ENCODE measurements at regions not wholly inside any gene's neighbourhood (a gene's known extent, or its start where the extent isn't known, plus 50 kb on each side); places are given as distances from the start of the nearest gene placed in this dataset.
"Not testable (repeated sequence)": the region's sequence is repeated elsewhere in the genome, so short reads cannot be mapped to it uniquely, and the experiment has no call there.

DNA sequence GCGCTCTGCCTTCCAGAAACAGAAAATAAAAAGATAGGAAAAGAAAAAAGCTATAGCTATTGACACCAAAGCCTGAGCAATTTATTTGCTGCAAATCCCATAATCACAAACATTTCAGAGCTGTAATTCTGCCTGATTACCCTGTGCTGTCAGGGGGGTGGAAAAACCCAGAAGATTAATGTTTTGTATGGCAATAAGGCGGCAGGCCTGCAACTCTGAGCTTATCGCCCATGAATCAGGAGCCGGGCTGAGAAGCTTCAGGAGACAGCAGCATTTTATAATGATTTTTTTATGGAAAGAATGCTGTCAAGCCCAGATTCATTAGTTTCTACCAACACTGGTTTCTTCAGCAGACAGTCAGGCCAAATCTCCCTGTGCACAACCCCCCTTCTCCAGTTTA is 82.6 kb upstream of the TMEM164 start:
- DNase-seq (no peak), ATAC-seq (ENCODE audit: poor library complexity) (no peak)
- intact Hi-C loops (cut with DNase I) = no loop called here

DNA sequence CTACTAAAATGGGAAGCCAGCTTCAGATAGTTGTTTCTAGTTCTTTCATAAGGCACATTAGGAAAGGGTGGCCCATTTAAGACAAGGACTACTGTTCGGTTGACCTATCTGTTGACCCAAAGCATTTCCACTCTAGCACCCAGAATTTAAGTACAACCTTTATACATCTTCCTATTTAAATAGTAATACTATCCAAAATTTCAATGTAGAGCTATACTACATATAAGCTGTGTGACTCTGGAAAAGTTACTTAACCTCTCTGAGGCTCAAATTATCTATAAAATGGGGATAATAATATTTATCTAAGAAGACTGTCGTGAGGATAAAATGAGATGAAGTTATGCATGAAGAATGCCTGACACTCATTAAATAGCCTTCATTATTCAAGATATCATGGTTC is 82.0 kb upstream of the TMEM164 start:
- intact Hi-C loops (cut with DNase I) = no loop called here
- DNase-seq (no peak), ATAC-seq (ENCODE audit: poor library complexity) (no peak)

- ATAC-seq (ENCODE audit: poor library complexity) (no peak), DNase-seq (no peak)
- intact Hi-C loops (cut with DNase I) = no loop called here
Measured at GRCh38 chrX:109922190-109922589, 80.7 kb upstream of the TMEM164 start.

DNA sequence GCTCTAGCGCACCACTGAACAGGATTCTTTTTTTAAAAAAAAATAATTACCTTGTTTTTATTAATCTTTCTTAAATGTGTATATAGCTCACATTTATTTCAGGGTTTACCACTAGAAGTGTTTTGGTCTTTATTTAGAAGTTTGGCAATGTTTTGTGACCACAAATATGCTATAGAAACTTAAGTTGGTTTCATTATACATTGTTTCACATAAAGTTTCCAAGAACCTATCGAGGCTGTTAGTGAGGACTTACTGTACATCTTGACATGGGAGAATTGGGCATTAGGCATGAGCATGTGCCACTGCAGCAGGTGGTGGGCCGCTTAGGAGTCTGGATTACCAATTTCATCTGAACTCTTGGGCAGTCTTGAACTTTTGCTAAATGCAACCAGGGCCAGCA is 77.9 kb upstream of the TMEM164 start:
- DNase-seq; intact Hi-C loops (cut with DNase I); ATAC-seq (ENCODE audit: poor library complexity): not testable (repeated sequence)

DNA sequence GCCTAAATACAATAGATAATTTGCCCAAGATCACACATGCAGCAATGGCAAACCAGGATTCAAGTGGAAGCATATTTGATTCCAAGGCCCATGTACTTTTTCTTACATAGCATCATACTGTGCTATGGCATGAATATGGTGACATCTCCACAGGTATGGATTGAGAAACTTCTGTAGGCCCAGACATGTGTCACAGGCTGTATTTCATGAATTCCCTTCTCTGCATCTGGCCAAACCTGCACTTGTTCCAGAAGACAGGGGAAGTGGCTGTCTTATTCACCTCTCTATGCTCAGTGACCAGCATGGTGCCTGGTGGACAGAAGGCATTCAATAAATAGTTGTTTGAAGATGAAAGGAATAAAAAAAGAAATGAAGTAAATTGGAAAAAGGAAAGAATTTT is 77.3 kb upstream of the TMEM164 start:
- ATAC-seq (ENCODE audit: poor library complexity) (no peak), DNase-seq (no peak)
- intact Hi-C loops (cut with DNase I) = no loop called here

- ATAC-seq (ENCODE audit: poor library complexity) (peak; percentile 50), DNase-seq (no peak)
- intact Hi-C loops (cut with DNase I) = no loop called here
Measured at GRCh38 chrX:109926118-109926517, 76.8 kb upstream of the TMEM164 start.

DNA sequence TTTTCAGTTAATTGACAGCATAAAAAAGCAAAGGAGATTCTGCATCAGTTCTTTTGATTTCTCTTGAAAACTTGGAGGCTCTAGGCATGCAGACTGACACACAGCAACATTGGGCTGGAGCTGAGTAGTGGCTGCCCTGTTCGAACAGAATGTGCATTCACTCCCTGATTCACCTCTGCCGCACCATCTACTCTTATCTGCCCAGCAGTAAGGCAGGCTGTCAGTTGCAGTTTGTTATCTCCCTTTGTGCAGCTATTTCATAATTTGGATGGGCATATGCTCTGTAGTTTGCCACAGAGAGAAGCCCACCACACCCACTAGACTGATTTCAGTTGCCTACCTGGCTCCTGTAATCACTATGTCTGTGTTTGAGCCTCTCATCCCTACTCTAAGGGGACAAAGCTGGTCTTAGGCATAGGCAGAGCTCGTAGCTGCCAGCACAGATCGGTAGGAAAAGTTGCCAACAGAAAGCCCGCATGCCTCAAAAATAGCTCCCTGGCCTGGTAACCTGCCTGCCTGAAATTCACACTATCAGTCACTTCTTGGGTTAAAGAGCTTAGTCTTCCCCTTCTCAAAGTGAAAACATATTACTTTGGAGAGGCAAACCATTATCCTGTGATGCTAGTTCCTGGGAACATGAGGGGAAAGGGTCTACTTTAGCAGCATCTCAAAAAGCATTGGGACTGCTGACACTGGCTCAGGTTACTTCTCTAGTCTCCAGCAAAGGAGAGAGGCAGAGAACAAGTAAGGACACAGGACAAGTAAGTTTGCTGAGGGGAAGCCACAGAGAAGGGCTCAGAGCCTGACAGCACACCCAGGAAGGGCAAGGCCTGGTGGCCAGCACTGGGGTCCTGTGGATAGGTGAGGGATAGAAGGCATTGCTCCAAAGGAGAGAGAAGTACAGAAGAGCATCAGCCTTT is 75.9 kb upstream of the TMEM164 start:
- intact Hi-C loops (cut with DNase I) = no loop called here
- DNase-seq = no peak
- ATAC-seq (ENCODE audit: poor library complexity) = peak; percentile 82

DNA sequence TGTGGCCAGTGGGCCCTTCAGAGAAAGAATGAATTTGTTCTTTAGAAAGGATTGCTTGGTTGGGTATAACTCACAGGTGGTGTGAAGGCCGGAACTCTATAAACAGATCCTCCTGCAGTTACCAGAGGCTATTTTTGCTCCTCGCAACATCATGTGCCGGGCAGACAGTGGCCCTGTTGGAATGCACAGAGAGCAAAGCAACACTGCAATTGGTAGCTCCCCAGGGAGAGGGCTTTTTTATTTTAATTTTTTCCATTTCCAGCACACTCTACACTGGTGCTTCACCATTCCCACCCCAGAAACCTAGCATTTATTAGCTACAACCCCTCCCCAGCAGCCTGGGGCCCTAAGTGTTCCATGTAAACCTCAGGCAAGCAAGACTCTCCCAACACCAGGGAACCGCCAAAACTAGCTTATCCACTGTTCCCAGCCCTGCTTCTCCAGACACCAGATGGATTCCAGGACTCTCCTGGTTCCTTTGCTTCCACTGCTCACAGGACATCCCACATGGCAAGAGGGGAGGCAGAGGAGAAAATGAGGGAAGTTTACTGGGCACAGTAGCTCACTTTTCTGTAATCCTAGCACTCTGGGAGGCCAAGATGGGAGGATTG is 75.1 kb upstream of the TMEM164 start:
- DNase-seq (peak; percentile 39), ATAC-seq (ENCODE audit: poor library complexity) (peak; percentile 91)
- intact Hi-C loops (cut with DNase I) = no loop called here

DNA sequence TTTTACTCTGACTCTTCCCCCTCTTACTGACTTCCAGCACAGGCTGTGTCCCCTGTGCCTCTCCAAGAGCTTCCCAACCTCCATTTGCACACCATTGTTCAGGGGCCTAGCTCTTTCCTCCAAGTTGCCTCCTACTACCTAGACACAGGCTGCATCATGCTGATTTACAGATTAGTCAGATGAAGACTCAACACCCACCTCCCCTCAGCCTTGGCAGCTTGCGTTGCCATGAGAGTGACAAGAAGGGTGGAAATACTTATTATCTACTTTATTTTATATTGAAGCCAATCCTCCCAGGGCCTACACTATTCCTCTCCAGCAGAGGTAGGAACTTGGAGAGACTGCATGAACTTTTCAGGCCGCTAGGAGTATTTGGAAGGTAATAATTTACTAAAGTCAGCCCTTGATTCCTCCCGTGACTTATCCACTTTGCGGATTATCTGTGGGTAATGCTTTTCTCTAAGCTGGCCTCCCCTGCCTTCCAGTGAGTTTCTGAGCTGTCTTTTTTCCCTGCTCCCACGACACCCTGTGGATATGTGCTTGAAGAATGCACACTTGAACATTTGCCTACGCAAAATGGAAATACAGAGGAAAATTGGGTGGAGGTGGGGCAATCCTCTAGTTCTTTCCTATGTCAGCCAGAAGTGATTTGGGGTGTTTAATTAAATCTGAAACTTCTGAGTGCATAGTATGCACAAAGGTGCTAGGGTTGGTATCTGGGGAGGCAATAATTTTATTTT is 74.1 kb upstream of the TMEM164 start:
- intact Hi-C loops (cut with DNase I) = no loop called here
- no peak for ATAC-seq (ENCODE audit: poor library complexity)

DNA sequence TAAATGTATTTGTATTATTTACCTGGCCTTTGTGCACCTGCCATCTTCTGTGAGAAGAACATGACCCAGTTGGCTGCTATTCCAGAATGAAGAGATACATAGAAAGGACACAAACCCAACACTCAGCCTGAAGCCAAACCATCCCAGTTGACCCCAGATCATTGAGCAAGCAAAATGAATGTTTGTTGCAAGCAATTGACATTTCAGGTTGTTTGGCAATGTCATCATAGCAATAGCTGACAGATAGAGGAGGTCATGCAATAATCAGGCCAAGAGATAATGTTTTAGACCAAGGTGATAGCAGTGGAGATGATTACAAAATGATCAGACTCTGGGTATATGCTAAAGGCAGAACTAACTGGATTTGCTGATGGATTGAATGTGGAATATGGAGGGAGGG is 71.2 kb upstream of the TMEM164 start:
- intact Hi-C loops (cut with DNase I) = no loop called here
- ATAC-seq (ENCODE audit: poor library complexity) = no peak
- DNase-seq = no peak

More for the DNA sequence above, 74.1 kb upstream of the TMEM164 start:
- no peak for DNase-seq

- no peak for DNase-seq
- ATAC-seq (ENCODE audit: poor library complexity) = peak; percentile 58
- intact Hi-C loops (cut with DNase I) = no loop called here
Measured at GRCh38 chrX:109934434-109934833, 68.5 kb upstream of the TMEM164 start.

DNA sequence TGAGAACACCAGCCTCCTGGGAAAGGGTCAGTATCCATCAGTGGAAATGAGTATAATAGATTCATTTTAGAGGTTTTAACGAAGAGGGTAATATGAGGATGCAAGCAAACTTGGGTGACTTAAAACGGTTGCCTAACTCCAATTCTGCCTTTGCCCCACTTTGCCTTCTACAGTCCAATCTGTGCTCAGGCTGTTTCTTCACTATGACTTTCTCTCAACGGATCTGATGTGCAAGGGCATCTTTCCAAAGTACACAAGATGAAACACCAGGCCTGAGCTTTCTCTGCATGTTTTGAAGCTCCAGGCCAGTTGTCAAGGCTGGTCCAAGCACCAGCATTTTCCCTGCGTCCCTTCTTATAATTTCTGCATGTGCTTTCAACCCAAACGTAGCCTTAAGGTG is 68.0 kb upstream of the TMEM164 start:
- intact Hi-C loops (cut with DNase I) = no loop called here
- DNase-seq (no peak), ATAC-seq (ENCODE audit: poor library complexity) (peak; percentile 60)

- DNase-seq (no peak), ATAC-seq (ENCODE audit: poor library complexity) (no peak)
- intact Hi-C loops (cut with DNase I) = no loop called here
Measured at GRCh38 chrX:109936114-109936513, 66.8 kb upstream of the TMEM164 start.

- intact Hi-C loops (cut with DNase I) = no loop called here
- ATAC-seq (ENCODE audit: poor library complexity) (no peak), DNase-seq (no peak)
Measured at GRCh38 chrX:109936598-109936997, 66.3 kb upstream of the TMEM164 start.

- ATAC-seq (ENCODE audit: poor library complexity) = no peak
Measured at GRCh38 chrX:109939498-109939897, 63.4 kb upstream of the TMEM164 start.

GRCh38 chrX:109940411-109940810 is 62.5 kb upstream of the TMEM164 start:
- intact Hi-C loops (cut with DNase I) = no loop called here
- DNase-seq (no peak), ATAC-seq (ENCODE audit: poor library complexity) (no peak)

More at GRCh38 chrX:109939498-109939897, 63.4 kb upstream of the TMEM164 start:
- intact Hi-C loops (cut with DNase I) = no loop called here
- DNase-seq = no peak

DNA sequence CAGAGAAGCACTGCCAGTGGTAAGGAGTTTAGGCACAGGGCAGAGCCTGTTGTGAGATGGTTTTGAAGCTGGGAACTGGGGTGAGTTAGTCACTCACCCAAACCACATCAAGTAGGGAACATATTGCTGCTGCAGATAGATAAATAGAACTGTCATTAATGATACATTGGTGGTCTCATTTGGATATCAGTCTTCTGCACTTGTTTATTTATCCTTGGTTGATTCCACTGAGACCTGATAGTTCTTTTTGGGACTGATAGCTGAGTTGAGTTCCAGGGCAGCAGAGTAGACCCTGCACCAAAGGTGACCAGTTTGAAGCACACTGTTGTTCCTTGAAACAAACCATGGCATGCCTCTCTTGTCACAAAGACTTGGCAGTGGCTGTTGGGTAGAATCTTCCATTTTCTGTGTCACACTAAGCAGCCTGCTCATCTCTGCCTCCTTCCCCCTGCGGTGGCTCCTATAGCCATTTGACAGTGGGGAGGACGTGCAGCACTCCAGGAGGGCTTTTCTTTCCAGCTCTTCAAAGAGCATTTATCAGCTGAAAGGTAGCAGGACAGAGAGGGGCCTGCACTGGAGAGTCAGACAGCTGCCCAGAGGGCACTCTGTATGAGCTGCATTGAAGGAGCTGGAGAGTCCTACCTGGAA is 59.7 kb upstream of the TMEM164 start:
- ATAC-seq (ENCODE audit: poor library complexity) (no peak), DNase-seq (no peak)
- intact Hi-C loops (cut with DNase I) = no loop called here

DNA sequence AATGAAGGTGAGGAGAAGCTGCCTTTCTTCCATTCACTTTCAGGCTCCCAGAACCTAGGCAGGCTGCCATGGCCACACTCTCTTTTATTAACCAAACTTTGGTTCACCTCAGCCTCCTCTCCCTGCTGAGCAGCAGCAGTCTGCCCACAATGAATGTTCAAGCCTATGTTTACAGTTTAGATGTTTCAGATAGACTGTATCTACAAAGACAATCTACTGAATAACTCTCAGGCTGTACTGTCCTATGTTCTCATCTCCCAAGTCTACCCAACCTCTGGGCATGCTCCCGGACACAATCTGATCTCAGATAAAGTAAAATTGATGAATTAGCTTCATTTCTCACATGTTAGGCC is 59.2 kb upstream of the TMEM164 start:
- ATAC-seq (ENCODE audit: poor library complexity) (no peak), DNase-seq (no peak)
- intact Hi-C loops (cut with DNase I) = no loop called here

DNA sequence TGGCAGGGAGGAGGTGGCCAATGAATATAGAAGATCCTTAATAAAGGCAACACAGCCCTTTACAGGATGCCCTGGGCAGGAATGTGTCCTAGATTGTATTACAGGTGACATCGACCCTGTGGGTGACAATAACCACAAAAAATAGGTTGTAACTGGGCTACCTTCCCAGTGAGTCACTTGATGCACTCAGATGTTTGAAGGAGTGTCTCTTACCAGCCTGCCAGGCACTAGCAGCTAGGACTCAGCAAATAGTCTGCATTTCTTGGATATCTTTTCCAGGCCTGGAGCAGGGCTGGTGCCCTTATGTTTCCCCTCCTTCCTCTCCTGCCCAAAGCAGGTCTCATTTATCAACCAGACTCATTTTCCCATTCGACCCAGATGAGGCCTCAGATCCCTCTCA is 50.9 kb upstream of the TMEM164 start:
- ATAC-seq (ENCODE audit: poor library complexity) (peak; percentile 85), DNase-seq (no peak)
- intact Hi-C loops (cut with DNase I) = no loop called here
